K562 (cell line): ENCODE measurements at regions not wholly inside any gene's neighbourhood (a gene's known extent, or its start where the extent isn't known, plus 50 kb on each side); places are given as distances from the start of the nearest gene placed in this dataset.

Experiments used
- CXXC5 ChIP-seq: fragments of 250-450 bp; sonication (Bioruptor Pico); IDR thresholded peaks from 2 replicates; pipeline ENCODE4 v1.8.0; 2022; ENCODE audit warnings: inconsistent platforms, mild to moderate bottlenecking, moderate library complexity
- HDAC6 ChIP-seq: IDR thresholded peaks from 2 replicates; pipeline ENCODE4 v1.6.1; 2012; ENCODE audit warnings: low read depth, mild to moderate bottlenecking, control low read depth, inconsistent platforms, low read length, moderate library complexity
- LEF1 ChIP-seq: fragments of 450-650 bp; IDR thresholded peaks from 2 replicates; pipeline ENCODE4 v1.6.1; 2016; ENCODE audit warnings: mild to moderate bottlenecking
- MCM7 ChIP-seq, 2 experiments: fragments of 450-650 bp; IDR thresholded peaks; 2 replicates each; pipeline ENCODE4 v1.6.1; 2016 to 2018
- NBN ChIP-seq: fragments of 450-650 bp; IDR thresholded peaks from 2 replicates; pipeline ENCODE4 v1.6.1; 2016; ENCODE audit warnings: low read depth, mild to moderate bottlenecking
- POLR2B ChIP-seq: fragments of 450-650 bp; IDR thresholded peaks from 2 replicates; pipeline ENCODE4 v1.6.1; 2018; ENCODE audit warnings: low read depth; ENCODE audit not compliant: partially characterized antibody
- PRMT5 ChIP-seq: sonication (generic); formaldehyde crosslinking; IDR thresholded peaks from 2 replicates; pipeline ENCODE4 v1.5.0; 2020; ENCODE audit warnings: missing genetic modification reagents
- SPI1 ChIP-seq: IDR thresholded peaks from 2 replicates; pipeline ENCODE4 v1.6.1; 2011; ENCODE audit warnings: low read depth, low read length, control low read depth, borderline replicate concordance
- SREBF2 ChIP-seq: sonication (generic); formaldehyde crosslinking; IDR thresholded peaks from 2 replicates; pipeline ENCODE4 v1.4.0; 2020; ENCODE audit warnings: mild to moderate bottlenecking, missing genetic modification reagents
- TCF15 ChIP-seq: fragments of 250-450 bp; sonication (Bioruptor Pico); IDR thresholded peaks from 2 replicates; pipeline ENCODE4 v1.8.0; 2022; ENCODE audit warnings: moderate library complexity, mild to moderate bottlenecking, inconsistent platforms
- ZC3H4 ChIP-seq: sonication (generic); formaldehyde crosslinking; IDR thresholded peaks from 2 replicates; pipeline ENCODE4 v1.9.0; 2021; ENCODE audit warnings: missing genetic modification reagents, borderline replicate concordance
- ZNF175 ChIP-seq: fragments of 200-800 bp; sonication (Bioruptor generic); IDR thresholded peaks from 2 replicates; pipeline ENCODE4 v1.6.1; 2016; ENCODE audit warnings: low read depth, mild to moderate bottlenecking, missing genetic modification characterization, missing compliant biosample characterization
- ZNF239 ChIP-seq: fragments of 250-450 bp; sonication (Bioruptor Pico); IDR thresholded peaks from 2 replicates; pipeline ENCODE4 v1.4.0; 2020; ENCODE audit warnings: mild to moderate bottlenecking
- ZNF445 ChIP-seq: fragments of 250-450 bp; sonication (Bioruptor Pico); IDR thresholded peaks from 2 replicates; pipeline ENCODE4 v1.4.0; 2020; ENCODE audit warnings: low read depth, mild to moderate bottlenecking, moderate library complexity
- ZZZ3 ChIP-seq: fragments of 450-650 bp; IDR thresholded peaks from 2 replicates; pipeline ENCODE4 v1.6.1; 2016; ENCODE audit warnings: antibody characterized with exemption, mild to moderate bottlenecking, moderate library complexity
- TF ChIP-seq, protein P1 (sequence below): fragments of 200-600 bp; sonication (generic); IDR thresholded peaks from one replicate; pipeline ENCODE4 v1.6.1; 2012; ENCODE audit warnings: mild to moderate bottlenecking, low read depth, low read length, inconsistent platforms

DNA sequence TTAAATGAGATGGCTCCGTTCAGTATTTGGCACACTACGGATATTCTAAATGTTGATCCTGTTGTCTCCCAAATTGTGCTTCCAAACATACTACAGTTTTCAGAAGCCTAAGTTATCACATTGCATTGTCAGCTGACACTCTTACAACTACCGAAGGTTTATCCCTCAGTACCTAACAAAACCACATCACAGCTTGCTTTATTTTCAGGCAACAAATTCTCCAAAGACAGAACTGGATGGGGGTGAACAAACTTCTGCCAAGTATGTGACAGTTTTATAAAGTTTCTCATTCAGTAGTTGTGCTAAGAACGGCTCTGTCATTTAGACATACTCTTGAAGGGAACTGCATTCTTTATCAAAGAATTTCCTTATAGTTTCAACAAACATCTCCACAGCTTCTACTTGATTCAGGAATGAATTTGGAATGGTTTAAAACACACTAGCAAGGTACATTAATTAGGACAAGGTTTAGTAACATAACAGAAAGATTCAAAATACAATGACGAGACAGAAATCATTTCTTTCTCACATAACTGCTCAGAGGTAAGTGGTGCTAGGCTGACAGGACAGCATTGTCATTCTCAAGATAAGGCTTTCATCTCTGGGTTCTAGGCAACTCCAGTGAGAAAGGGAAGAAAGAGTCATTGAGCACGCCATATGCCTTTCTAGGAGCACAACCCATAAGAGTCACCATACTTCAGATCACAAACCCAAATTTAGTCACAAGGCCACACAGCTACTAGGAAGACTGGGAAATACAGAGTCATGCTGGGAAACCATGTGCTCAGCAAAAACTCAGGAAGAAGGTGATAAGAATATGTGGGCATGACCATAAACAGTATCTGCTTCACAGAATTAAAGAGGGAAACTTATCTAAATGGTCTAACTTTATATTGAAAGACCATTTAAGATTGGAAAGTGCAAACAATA lies 100.7 kb downstream of the DUSP6 start (continued):
- TF ChIP-seq, protein P1, sequence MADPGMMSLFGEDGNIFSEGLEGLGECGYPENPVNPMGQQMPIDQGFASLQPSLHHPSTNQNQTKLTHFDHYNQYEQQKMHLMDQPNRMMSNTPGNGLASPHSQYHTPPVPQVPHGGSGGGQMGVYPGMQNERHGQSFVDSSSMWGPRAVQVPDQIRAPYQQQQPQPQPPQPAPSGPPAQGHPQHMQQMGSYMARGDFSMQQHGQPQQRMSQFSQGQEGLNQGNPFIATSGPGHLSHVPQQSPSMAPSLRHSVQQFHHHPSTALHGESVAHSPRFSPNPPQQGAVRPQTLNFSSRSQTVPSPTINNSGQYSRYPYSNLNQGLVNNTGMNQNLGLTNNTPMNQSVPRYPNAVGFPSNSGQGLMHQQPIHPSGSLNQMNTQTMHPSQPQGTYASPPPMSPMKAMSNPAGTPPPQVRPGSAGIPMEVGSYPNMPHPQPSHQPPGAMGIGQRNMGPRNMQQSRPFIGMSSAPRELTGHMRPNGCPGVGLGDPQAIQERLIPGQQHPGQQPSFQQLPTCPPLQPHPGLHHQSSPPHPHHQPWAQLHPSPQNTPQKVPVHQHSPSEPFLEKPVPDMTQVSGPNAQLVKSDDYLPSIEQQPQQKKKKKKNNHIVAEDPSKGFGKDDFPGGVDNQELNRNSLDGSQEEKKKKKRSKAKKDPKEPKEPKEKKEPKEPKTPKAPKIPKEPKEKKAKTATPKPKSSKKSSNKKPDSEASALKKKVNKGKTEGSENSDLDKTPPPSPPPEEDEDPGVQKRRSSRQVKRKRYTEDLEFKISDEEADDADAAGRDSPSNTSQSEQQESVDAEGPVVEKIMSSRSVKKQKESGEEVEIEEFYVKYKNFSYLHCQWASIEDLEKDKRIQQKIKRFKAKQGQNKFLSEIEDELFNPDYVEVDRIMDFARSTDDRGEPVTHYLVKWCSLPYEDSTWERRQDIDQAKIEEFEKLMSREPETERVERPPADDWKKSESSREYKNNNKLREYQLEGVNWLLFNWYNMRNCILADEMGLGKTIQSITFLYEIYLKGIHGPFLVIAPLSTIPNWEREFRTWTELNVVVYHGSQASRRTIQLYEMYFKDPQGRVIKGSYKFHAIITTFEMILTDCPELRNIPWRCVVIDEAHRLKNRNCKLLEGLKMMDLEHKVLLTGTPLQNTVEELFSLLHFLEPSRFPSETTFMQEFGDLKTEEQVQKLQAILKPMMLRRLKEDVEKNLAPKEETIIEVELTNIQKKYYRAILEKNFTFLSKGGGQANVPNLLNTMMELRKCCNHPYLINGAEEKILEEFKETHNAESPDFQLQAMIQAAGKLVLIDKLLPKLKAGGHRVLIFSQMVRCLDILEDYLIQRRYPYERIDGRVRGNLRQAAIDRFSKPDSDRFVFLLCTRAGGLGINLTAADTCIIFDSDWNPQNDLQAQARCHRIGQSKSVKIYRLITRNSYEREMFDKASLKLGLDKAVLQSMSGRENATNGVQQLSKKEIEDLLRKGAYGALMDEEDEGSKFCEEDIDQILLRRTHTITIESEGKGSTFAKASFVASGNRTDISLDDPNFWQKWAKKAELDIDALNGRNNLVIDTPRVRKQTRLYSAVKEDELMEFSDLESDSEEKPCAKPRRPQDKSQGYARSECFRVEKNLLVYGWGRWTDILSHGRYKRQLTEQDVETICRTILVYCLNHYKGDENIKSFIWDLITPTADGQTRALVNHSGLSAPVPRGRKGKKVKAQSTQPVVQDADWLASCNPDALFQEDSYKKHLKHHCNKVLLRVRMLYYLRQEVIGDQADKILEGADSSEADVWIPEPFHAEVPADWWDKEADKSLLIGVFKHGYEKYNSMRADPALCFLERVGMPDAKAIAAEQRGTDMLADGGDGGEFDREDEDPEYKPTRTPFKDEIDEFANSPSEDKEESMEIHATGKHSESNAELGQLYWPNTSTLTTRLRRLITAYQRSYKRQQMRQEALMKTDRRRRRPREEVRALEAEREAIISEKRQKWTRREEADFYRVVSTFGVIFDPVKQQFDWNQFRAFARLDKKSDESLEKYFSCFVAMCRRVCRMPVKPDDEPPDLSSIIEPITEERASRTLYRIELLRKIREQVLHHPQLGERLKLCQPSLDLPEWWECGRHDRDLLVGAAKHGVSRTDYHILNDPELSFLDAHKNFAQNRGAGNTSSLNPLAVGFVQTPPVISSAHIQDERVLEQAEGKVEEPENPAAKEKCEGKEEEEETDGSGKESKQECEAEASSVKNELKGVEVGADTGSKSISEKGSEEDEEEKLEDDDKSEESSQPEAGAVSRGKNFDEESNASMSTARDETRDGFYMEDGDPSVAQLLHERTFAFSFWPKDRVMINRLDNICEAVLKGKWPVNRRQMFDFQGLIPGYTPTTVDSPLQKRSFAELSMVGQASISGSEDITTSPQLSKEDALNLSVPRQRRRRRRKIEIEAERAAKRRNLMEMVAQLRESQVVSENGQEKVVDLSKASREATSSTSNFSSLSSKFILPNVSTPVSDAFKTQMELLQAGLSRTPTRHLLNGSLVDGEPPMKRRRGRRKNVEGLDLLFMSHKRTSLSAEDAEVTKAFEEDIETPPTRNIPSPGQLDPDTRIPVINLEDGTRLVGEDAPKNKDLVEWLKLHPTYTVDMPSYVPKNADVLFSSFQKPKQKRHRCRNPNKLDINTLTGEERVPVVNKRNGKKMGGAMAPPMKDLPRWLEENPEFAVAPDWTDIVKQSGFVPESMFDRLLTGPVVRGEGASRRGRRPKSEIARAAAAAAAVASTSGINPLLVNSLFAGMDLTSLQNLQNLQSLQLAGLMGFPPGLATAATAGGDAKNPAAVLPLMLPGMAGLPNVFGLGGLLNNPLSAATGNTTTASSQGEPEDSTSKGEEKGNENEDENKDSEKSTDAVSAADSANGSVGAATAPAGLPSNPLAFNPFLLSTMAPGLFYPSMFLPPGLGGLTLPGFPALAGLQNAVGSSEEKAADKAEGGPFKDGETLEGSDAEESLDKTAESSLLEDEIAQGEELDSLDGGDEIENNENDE, result no peak
- TF ChIP-seq HDAC6, result no peak
- no peak for TF ChIP-seq ZZZ3
- TF ChIP-seq MCM7 (IDR thresholded peaks at IDR 0.05), result no peak
- TF ChIP-seq TCF15, result no peak
- TF ChIP-seq POLR2B, result no peak
- 0 out of 2 replicates have a peak, but pooled peaks have one; percentile 10 for TF ChIP-seq ZNF445 (CRISPR knock-in tag)
- no peak for TF ChIP-seq ZC3H4 (CRISPR knock-in tag)
- TF ChIP-seq ZNF175 (CRISPR knock-in tag), result peak; percentile 71
- TF ChIP-seq ZNF239 (CRISPR knock-in tag), result 0 out of 2 replicates have a peak, but pooled peaks have one; percentile 11
- TF ChIP-seq NBN, result no peak
- no peak for TF ChIP-seq PRMT5 (CRISPR knock-in tag)
- TF ChIP-seq SREBF2 (CRISPR knock-in tag), result no peak
- TF ChIP-seq SPI1, result no peak
- TF ChIP-seq CXXC5 (CRISPR knock-in tag), result no peak; the same call in 1 of the 2 replicates
- TF ChIP-seq LEF1, result no peak
